ENCODE measurements at regions not wholly inside any gene's neighbourhood (a gene's known extent, or its start where the extent isn't known, plus 50 kb on each side); places are given as distances from the start of the nearest gene placed in this dataset.
A peak's percentile ranks its signal among the peaks of the same experiment; 100 is the strongest.

GRCh38 chr4:111282035-111282434, 659.2 kb upstream of the PITX2 start (continued):
- TF ChIP-seq ZKSCAN8 (CRISPR knock-in tag; IDR thresholded peaks at IDR 0.05) (no peak), SMAD2 (IDR thresholded peaks at IDR 0.05; ENCODE audit: low read depth, low read length) (no peak), NR2F6 (CRISPR knock-in tag; IDR thresholded peaks at IDR 0.05) (no peak), ZBTB26 (CRISPR knock-in tag; IDR thresholded peaks at IDR 0.05) (no peak), GTF3C2 (IDR thresholded peaks at IDR 0.05; ENCODE audit: borderline replicate concordance, extremely low read depth, insufficient read length) (no peak)

GRCh38 chr4:111283066-111283677, 660.3 kb upstream of the PITX2 start:
- Histone ChIP-seq H3K27ac (ENCODE audit: extremely low read depth, low read depth, low read length) (no peak overlapping the region), H3K79me2 (ENCODE audit: control insufficient read depth, insufficient read depth, low read length) (no peaks in the 10 kb centered on the region), H3K4me2 (ENCODE audit: insufficient read depth, low read length) (no peak overlapping the region), H2AFZ (ENCODE audit: low read depth, low read length) (no peak overlapping the region), H3K9ac (ENCODE audit: insufficient read depth in 1 of 2, low read depth in 2 of 2, low read length in 2 of 2) (no peak overlapping the region), H3K4me1 (replicated peaks in 1 of 2; ENCODE audit: control insufficient read depth in 2 of 2, insufficient read depth in 2 of 2, low read length in 2 of 2) (no peaks in the 10 kb centered on the region), H4K20me1 (replicated peaks; ENCODE audit: control insufficient read depth, insufficient read depth, low read length) (no peaks in the 10 kb centered on the region), H3K4me3 (no peak overlapping the region), H3K9me3 (replicated peaks; ENCODE audit: control insufficient read depth, insufficient read depth, low read depth, low read length) (no peaks in the 10 kb centered on the region; the same call in 1 of the 2 replicates), H3K27me3 (ENCODE audit: control insufficient read depth in 2 of 2, insufficient read depth in 2 of 2, low read length in 2 of 2) (no peaks in the 10 kb centered on the region), H3K9me1 (ENCODE audit: control insufficient read depth, insufficient read depth, low read length) (no peaks in the 10 kb centered on the region), H3K36me3 (ENCODE audit: control insufficient read depth, insufficient read depth, low read length) (no peaks in the 10 kb centered on the region)
- intact Hi-C loops (cut with micrococcal nuclease): loop anchor here (5.0 to 10.0 kb wide), 2 partner anchors 448 to 651 kb away; no protein-coding TSS in a partner anchor
- no peak for FAIRE-seq
- ATAC-seq: no peak
- in situ Hi-C loops (cut with MboI): no loop called here
- POLR2A ChIA-PET: no interaction called here
- DNase-seq (ENCODE audit: extremely low read depth in 1 of 4, low spot score in 3 of 4): peak; percentile 25 to 46 (median 40)
- WGBS (ENCODE audit: insufficient coverage, low coverage, missing lambda C conversion rate): 8% methylated on average over 7 of the region's 7 CpGs
- CTCF ChIA-PET (ENCODE audit: low intra/inter-chr PET ratio): no interaction called here
- no TSS peak for BruUV-seq (replicated peaks)
- TF ChIP-seq SMC3 (conservative IDR thresholded peaks at IDR 0.05; ENCODE audit: insufficient read depth, low read depth, low read length) (peak; percentile 39; the same call in 1 of the 2 replicates), ETV6 (IDR thresholded peaks at IDR 0.05; ENCODE audit: borderline replicate concordance in 1 of 2, low read depth in 2 of 2, low read length in 1 of 2) (no peak), ETV6 (CRISPR knock-in tag; IDR thresholded peaks at IDR 0.05; ENCODE audit: borderline replicate concordance) (no peak), CBX5 (IDR thresholded peaks at IDR 0.05; ENCODE audit: borderline replicate concordance, low read depth) (no peak), BRF2 (IDR thresholded peaks at IDR 0.05; ENCODE audit: borderline replicate concordance, insufficient read depth, insufficient read length) (no peak), RAD21 (CRISPR knock-in tag; conservative IDR thresholded peaks at IDR 0.05 in 1 of 2, IDR thresholded peaks at IDR 0.05 in 1 of 2) (peak; percentile 20 to 48; a peak in 2 of 4 replicates), CTCF (IDR thresholded peaks at IDR 0.05 in 2 of 3, conservative IDR thresholded peaks at IDR 0.05 in 1 of 3; ENCODE audit: insufficient read depth in 2 of 3, low read depth in 1 of 3, low read length in 3 of 3) (peak; percentile 52 to 74 (median 63)), BRD4 (IDR thresholded peaks at IDR 0.05) (no peak)
